ENCODE measurements at regions not wholly inside any gene's neighbourhood (a gene's known extent, or its start where the extent isn't known, plus 50 kb on each side); places are given as distances from the start of the nearest gene placed in this dataset.

- Mint-ChIP-seq H3K36me3 (ENCODE audit: low read depth) (no peaks in the 10 kb centered on the region), H3K27ac (no peak overlapping the region), H3K27me3 (ENCODE audit: low read depth) (no peaks in the 10 kb centered on the region), H3K9me3 (ENCODE audit: insufficient read depth) (peaks cover 13% of the 10 kb centered on the region), H3K4me1 (ENCODE audit: low read depth) (no peaks in the 10 kb centered on the region), H3K4me3 (no peak overlapping the region)
- DNase-seq (no peak), ATAC-seq (no peak)
- ChIA-PET CTCF (no interaction called here), POLR2A (no interaction called here)
These were observed 380.7 kb upstream of the SYT1 start for GRCh38 chr12:78483767-78484315.

GRCh38 chr12:78489990-78490389 lies 374.6 kb upstream of the SYT1 start:
- Mint-ChIP-seq H3K4me1 (ENCODE audit: low read depth) (no peaks in the 10 kb centered on the region), H3K36me3 (ENCODE audit: low read depth) (no peaks in the 10 kb centered on the region), H3K4me3 (no peak overlapping the region), H3K9me3 (ENCODE audit: insufficient read depth) (peaks cover 11% of the 10 kb centered on the region), H3K27me3 (ENCODE audit: low read depth) (no peaks in the 10 kb centered on the region), H3K27ac (no peak overlapping the region)
- DNase-seq (no peak), ATAC-seq (no peak)
- ChIA-PET CTCF (no interaction called here), POLR2A (no interaction called here)

- Mint-ChIP-seq H3K36me3 (ENCODE audit: low read depth) (no peaks in the 10 kb centered on the region), H3K27me3 (ENCODE audit: low read depth) (no peaks in the 10 kb centered on the region), H3K9me3 (ENCODE audit: insufficient read depth) (peaks cover 6% of the 10 kb centered on the region), H3K4me1 (ENCODE audit: low read depth) (no peaks in the 10 kb centered on the region), H3K4me3 (no peak overlapping the region), H3K27ac (no peak overlapping the region)
- ChIA-PET POLR2A (no interaction called here), CTCF (no interaction called here)
- ATAC-seq (no peak), DNase-seq (no peak)
These were observed 373.7 kb upstream of the SYT1 start for GRCh38 chr12:78490861-78491260.

- CTCF ChIA-PET: no interaction called here
- H3K27me3 Mint-ChIP-seq (ENCODE audit: low read depth): no peaks in the 10 kb centered on the region
- no peak overlapping the region for H3K27ac Mint-ChIP-seq
- H3K36me3 Mint-ChIP-seq (ENCODE audit: low read depth): no peaks in the 10 kb centered on the region
- H3K9me3 Mint-ChIP-seq (ENCODE audit: insufficient read depth): peaks cover 4% of the 10 kb centered on the region
- DNase-seq: no peak
- H3K4me1 Mint-ChIP-seq (ENCODE audit: low read depth): no peaks in the 10 kb centered on the region
- no peak overlapping the region for H3K4me3 Mint-ChIP-seq
- POLR2A ChIA-PET: no interaction called here
- no peak for ATAC-seq
These were observed 369.7 kb upstream of the SYT1 start for GRCh38 chr12:78494911-78495310.

- Mint-ChIP-seq H3K27ac (no peak overlapping the region), H3K4me3 (no peak overlapping the region), H3K4me1 (ENCODE audit: low read depth) (no peaks in the 10 kb centered on the region), H3K9me3 (ENCODE audit: insufficient read depth) (peaks cover 4% of the 10 kb centered on the region), H3K27me3 (ENCODE audit: low read depth) (no peaks in the 10 kb centered on the region), H3K36me3 (ENCODE audit: low read depth) (no peaks in the 10 kb centered on the region)
- POLR2A ChIA-PET: no interaction called here
- CTCF ChIA-PET: no interaction called here
- DNase-seq (no peak), ATAC-seq (no peak)
These were observed 362.7 kb upstream of the SYT1 start for GRCh38 chr12:78501825-78502224.

- Mint-ChIP-seq H3K4me3 (no peak overlapping the region), H3K27ac (no peak overlapping the region), H3K4me1 (ENCODE audit: low read depth) (no peaks in the 10 kb centered on the region), H3K27me3 (ENCODE audit: low read depth) (no peaks in the 10 kb centered on the region), H3K9me3 (ENCODE audit: insufficient read depth) (peaks cover 6% of the 10 kb centered on the region), H3K36me3 (ENCODE audit: low read depth) (no peaks in the 10 kb centered on the region)
- ChIA-PET CTCF (no interaction called here), POLR2A (no interaction called here)
- ATAC-seq (no peak), DNase-seq (no peak)
These were observed 345.2 kb upstream of the SYT1 start for GRCh38 chr12:78519422-78519821.

- no peaks in the 10 kb centered on the region for H3K36me3 Mint-ChIP-seq (ENCODE audit: low read depth)
- no peaks in the 10 kb centered on the region for H3K27me3 Mint-ChIP-seq (ENCODE audit: low read depth)
- H3K4me1 Mint-ChIP-seq (ENCODE audit: low read depth): no peaks in the 10 kb centered on the region
- DNase-seq (no peak), ATAC-seq (no peak)
- H3K27ac Mint-ChIP-seq: no peak overlapping the region
- ChIA-PET POLR2A (no interaction called here), CTCF (no interaction called here)
- H3K9me3 Mint-ChIP-seq (ENCODE audit: insufficient read depth): no peaks in the 10 kb centered on the region
- no peak overlapping the region for H3K4me3 Mint-ChIP-seq
These were observed 334.3 kb upstream of the SYT1 start for GRCh38 chr12:78530100-78530765.

GRCh38 chr12:78531831-78532458 lies 332.6 kb upstream of the SYT1 start:
- H3K9me3 Mint-ChIP-seq (ENCODE audit: insufficient read depth): no peaks in the 10 kb centered on the region

GRCh38 chr12:78534311-78534710 lies 330.3 kb upstream of the SYT1 start:
- no peaks in the 10 kb centered on the region for H3K9me3 Mint-ChIP-seq (ENCODE audit: insufficient read depth)
- ChIA-PET POLR2A (no interaction called here), CTCF (no interaction called here)
- H3K36me3 Mint-ChIP-seq (ENCODE audit: low read depth): no peaks in the 10 kb centered on the region
- H3K27ac Mint-ChIP-seq: no peak overlapping the region
- no peaks in the 10 kb centered on the region for H3K4me1 Mint-ChIP-seq (ENCODE audit: low read depth)
- no peak overlapping the region for H3K4me3 Mint-ChIP-seq
- no peaks in the 10 kb centered on the region for H3K27me3 Mint-ChIP-seq (ENCODE audit: low read depth)
- ATAC-seq (no peak), DNase-seq (no peak)

More at GRCh38 chr12:78531831-78532458, 332.6 kb upstream of the SYT1 start:
- CTCF ChIA-PET: no interaction called here
- Mint-ChIP-seq H3K27ac (no peak overlapping the region), H3K4me3 (no peak overlapping the region), H3K36me3 (ENCODE audit: low read depth) (no peaks in the 10 kb centered on the region), H3K4me1 (ENCODE audit: low read depth) (no peaks in the 10 kb centered on the region), H3K27me3 (ENCODE audit: low read depth) (no peaks in the 10 kb centered on the region)
- DNase-seq (no peak), ATAC-seq (no peak)
- POLR2A ChIA-PET: no interaction called here

GRCh38 chr12:78540606-78541336 lies 323.8 kb upstream of the SYT1 start:
- H3K4me3 Mint-ChIP-seq: no peak overlapping the region
- no peaks in the 10 kb centered on the region for H3K36me3 Mint-ChIP-seq (ENCODE audit: low read depth)
- ATAC-seq: no peak
- H3K9me3 Mint-ChIP-seq (ENCODE audit: insufficient read depth): no peaks in the 10 kb centered on the region
- no peak for DNase-seq
- CTCF ChIA-PET: no interaction called here
- no peaks in the 10 kb centered on the region for H3K27me3 Mint-ChIP-seq (ENCODE audit: low read depth)
- no peaks in the 10 kb centered on the region for H3K4me1 Mint-ChIP-seq (ENCODE audit: low read depth)
- POLR2A ChIA-PET: no interaction called here
- H3K27ac Mint-ChIP-seq: no peak overlapping the region

- Mint-ChIP-seq H3K27me3 (ENCODE audit: low read depth) (no peaks in the 10 kb centered on the region), H3K9me3 (ENCODE audit: insufficient read depth) (no peaks in the 10 kb centered on the region)
- CTCF ChIA-PET: no interaction called here
These were observed 313.7 kb upstream of the SYT1 start for GRCh38 chr12:78550831-78551230.

GRCh38 chr12:78555802-78556201 lies 308.8 kb upstream of the SYT1 start:
- Mint-ChIP-seq H3K9me3 (ENCODE audit: insufficient read depth) (peaks cover 8% of the 10 kb centered on the region), H3K4me3 (no peak overlapping the region)

More at GRCh38 chr12:78550831-78551230, 313.7 kb upstream of the SYT1 start:
- DNase-seq (no peak), ATAC-seq (no peak)
- Mint-ChIP-seq H3K27ac (no peak overlapping the region), H3K4me1 (ENCODE audit: low read depth) (no peaks in the 10 kb centered on the region), H3K4me3 (no peak overlapping the region), H3K36me3 (ENCODE audit: low read depth) (no peaks in the 10 kb centered on the region)
- POLR2A ChIA-PET: no interaction called here

More at GRCh38 chr12:78555802-78556201, 308.8 kb upstream of the SYT1 start:
- no peak for DNase-seq
- Mint-ChIP-seq H3K4me1 (ENCODE audit: low read depth) (no peaks in the 10 kb centered on the region), H3K27me3 (ENCODE audit: low read depth) (no peaks in the 10 kb centered on the region), H3K27ac (no peak overlapping the region), H3K36me3 (ENCODE audit: low read depth) (no peaks in the 10 kb centered on the region)
- POLR2A ChIA-PET: no interaction called here
- no peak for ATAC-seq
- CTCF ChIA-PET: no interaction called here

Measured in activated CD8-positive, alpha-beta T cell treated with anti-CD3 and anti-CD28 coated beads, Interleukin-2, amount 10 ng/mL, durations not matched to agents 7 days and 5 days (primary cell).